RPMI8226 (cell line): ENCODE measurements at regions not wholly inside any gene's neighbourhood (a gene's known extent, or its start where the extent isn't known, plus 50 kb on each side); places are given as distances from the start of the nearest gene placed in this dataset.

Source experiments
- DNase-seq: peaks from one replicate; pipeline ENCODE4 v3.0.0-alpha.2; 2015

DNA sequence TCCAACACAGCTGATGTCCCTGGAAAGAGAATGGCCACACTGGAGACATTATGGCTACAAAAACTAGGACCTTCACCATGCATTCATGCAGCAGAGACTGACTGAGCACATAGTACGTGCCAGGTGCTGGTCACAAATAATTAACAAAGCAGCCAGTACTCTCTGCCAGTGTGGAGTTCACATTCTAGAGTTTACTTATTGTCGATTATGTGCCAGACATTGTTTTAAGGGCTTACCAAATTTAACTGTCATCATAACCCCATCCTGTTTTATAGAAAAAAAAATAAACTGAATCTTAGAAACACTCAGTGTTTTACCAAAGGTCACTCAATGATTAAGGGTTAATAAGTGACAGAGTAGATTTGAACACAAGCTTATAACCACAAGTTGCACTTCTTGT, 143.3 kb downstream of the RRAGC start:
- DNase-seq, result no peak

- DNase-seq, result no peak
Observed at GRCh38 chr1:38715415-38715814, 144.2 kb downstream of the RRAGC start.

DNA sequence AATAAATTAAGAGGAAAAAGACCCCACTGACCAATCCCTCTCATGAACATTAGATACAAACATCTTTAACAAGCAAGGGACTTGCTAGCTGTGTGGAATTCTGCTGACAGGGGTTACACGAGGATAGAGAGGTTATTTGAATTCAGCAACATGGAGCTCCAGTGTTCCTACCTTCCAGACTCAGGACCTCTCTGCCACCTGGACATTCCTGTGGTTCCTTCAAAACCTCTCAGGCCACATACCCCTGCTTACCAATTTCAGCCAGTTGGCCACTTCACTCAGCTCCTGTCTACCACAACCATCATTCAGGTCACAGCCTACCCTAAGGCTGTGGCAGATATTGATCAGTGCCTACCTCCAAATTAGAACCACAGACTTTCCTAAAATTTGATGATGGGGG, 147.5 kb downstream of the RRAGC start:
- DNase-seq, result no peak

DNA sequence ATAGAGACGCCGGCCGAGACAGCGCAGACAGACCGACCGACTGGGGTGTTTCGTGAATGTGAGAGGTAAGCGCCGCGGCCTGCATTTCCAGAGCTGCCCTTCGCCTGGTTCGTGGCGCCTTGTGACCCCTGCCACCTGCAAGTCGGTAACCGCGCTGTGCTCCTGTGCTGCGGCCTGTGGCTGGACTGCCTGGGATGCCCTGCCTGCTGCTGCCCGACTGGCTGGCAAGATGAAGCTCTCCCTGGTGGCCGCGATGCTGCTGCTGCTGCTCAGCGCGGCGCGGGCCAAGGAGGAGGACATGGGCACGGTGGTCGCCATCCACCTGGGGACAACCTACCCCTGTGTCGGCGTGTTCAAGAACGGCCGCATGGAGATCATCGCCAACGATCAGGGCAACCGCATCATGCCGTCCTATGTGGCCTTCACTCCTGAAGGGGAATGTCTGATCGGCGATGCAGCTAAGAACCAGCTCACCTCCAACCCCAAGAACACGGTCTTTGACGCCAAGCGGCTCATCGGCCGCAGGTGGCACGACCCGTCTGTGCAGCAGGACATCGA, 150.8 kb downstream of the RRAGC start:
- DNase-seq, result no peak

GRCh38 chr1:38701088-38701487, 158.5 kb downstream of the RRAGC start:
- DNase-seq, result no peak

GRCh38 chr1:38700077-38700470, 159.5 kb downstream of the RRAGC start:
- no peak for DNase-seq

GRCh38 chr1:38699330-38700076, 160.1 kb downstream of the RRAGC start:
- DNase-seq, result no peak

DNA sequence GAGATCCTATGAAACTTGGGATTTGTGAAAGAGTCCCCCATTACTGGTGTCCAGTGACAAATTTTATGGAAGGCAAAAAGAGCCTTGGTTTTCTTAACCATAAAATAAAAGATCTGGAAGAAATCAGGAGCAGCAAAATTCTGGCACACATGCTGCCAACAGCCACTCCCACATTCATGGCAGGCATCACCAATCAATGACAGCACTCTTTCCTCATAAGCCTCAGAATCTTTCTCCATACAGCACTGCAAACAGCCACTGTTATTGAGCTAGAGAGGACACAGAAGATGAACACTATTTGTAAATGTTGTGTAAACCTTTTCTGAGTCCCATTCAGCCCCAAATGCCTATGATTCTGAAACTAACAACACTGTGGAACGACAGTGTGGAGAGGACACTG, 162.2 kb downstream of the RRAGC start:
- DNase-seq, result no peak

DNA sequence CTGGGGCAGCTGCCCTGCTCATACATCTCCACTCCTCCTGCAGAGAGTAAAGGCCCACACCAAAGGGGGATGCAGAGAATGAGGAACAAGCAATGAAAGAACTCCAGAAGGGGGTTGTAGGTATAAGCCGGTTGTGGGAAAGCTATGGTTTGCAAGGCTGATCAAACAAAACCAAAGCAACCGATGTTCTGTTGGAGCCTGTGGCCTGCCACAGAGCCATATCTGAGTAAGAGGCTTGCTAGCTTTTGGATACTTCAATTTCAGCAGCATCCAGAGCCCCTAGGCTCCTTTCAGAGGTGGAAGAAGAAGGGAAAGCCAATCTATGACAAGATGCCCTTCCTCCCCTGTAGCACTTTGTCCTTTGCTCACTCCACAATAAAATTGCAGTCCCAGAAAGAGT, 163.2 kb downstream of the RRAGC start:
- no peak for DNase-seq

DNA sequence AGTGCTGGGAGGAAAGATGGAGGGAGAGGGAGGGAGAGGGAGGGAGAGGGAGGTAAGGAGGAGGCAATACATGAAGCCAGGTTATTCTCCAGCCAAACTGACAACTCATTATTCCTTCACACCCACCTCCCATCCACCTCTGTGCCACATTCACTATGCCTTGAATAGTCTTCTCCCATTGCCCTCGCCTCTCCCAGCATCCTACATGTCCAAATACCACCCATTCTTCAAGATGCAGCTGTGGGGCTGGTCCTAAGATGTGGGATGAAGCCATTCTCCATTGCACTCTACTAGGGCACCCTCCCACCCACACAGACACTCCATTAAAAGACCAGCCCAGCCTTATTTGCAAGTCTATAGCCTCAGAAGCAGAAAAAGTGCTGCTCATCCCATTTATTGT, 165.8 kb downstream of the RRAGC start:
- no peak for DNase-seq

DNA sequence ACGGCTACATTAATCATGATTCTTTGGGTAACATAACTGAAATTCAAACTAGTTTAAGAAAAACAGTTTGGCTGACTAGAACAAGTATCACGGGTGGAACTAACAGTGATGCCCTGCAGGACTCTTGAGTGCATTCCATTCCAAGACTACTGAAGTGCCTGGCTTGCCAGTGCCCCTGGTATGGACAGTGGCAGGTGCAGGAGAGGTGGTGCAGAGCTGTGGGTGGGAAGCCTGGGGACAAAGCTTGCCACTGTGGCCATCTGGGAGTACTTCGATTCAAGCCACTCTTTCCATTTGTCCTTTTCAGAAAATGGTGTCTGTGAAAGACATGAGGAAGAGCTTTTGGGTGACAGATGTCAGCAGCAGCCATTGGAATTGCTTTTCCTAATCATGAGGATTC, 166.5 kb downstream of the RRAGC start:
- no peak for DNase-seq

DNA sequence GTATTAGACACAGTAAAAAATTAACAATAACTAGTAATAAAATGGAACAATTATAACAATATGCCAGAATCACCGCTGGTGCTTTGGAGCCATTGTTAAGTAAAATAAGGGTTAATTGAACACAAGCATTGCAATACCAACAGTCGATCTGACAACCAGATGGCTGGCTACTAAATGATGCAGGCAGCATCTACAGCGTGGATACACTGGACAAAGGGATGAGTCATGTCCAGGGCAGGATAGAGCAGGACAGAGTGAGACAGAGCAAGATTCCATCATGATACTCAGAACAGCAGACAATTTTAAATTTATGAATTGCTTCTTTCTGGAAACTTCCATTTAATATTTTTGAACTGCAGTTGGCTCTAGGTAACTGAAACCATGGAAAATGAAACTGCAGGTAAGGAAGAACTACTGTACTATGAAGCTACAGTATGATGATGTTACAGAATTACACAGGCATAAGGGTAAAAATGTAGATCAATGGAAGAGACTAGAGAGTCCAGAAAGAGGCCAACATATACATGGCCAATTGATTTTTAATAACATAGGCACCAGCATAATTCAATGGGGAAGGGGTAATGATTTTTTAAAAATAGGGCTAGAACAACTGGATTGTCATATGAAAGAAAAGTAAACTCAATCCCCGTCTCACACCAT, 168.7 kb downstream of the RRAGC start:
- DNase-seq, result no peak

- DNase-seq, result no peak
Observed at GRCh38 chr1:38686927-38687255, 172.7 kb downstream of the RRAGC start.

DNA sequence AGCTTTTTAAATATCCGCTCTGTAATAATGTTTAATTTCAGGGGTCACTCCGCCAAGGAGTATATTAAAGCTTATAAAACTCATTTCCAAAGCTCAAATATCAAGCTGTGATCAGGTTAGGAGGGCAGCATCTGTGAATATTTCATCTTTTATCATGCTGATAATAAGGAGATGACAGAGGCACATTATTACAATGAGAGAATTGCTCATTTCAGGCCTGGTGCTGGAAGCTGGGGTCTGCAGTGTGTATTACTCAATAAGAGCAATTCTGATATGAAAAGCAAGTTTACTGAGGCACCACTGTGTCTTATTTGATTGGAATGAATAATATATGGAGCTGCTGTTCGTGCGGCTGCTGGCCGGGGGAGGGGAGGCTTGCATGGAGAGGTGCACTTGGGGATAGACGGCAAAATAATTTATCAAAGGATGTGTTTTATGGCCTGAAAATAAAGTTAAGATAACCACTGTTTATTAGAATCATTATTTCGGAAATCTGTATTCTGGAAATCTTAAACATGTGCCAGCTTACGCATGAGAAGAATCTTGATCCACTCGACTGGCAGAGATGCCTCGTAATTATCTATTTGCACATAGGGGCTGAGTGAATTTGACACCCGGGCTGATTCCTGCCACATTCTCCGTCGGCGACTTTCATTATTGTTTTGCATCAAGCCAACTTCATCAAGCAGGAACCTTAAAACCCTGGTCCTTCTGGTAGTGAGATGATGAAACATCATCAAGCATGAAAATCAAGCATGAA, 173.2 kb downstream of the RRAGC start:
- DNase-seq, result no peak

DNA sequence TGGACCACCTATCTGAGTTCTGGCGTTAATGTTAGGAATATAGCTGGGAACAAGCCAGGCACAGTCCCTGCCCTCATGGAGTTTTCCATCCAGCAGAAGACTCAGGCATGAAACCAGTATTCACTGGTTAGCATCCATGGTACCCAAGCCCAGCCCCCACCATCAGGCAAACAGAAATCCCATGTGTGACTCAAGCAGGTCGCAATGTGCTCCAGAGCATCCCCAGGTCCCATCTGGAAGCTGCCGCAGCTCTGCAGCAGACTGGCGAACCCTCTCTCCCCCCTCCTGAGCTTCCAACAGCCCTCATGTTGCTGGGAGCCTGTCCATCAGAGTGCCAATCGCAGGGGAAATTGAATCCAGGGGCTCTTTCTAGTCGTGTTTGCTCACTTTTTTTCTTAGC, 174.2 kb downstream of the RRAGC start:
- DNase-seq, result no peak

DNA sequence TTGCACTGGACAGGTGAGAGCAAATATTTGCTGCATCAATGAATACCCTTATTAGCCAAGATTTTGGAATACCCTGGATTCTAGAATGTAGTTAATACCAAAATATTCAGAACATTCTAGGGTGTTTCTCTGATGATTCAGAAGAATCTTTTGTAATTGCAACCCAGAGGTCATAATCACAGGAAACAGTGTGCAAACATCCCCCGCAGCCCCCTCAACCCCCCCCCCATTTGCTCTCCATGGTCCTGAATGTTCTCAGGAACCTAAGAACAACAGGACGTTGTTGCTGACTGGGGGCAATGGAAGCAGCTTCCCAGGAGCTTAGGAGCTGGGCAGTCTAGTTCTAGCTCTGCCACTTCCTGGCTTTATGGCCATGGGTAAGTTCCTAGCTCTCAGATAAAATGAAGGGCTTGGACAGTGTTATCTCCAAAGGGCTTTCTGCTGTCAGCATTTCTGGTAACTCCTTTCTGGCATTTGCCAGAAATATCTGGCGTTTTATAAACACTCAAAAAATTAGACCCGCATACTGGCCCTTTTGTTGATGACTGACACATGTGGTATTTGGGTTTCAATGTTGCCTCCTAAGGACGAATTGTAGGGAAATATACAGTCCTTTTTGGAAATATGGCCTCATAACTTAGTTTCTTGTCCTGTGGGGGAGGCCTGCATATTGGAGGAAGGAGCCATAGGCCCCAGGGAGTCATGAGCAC, 178.6 kb downstream of the RRAGC start:
- DNase-seq, result no peak

DNA sequence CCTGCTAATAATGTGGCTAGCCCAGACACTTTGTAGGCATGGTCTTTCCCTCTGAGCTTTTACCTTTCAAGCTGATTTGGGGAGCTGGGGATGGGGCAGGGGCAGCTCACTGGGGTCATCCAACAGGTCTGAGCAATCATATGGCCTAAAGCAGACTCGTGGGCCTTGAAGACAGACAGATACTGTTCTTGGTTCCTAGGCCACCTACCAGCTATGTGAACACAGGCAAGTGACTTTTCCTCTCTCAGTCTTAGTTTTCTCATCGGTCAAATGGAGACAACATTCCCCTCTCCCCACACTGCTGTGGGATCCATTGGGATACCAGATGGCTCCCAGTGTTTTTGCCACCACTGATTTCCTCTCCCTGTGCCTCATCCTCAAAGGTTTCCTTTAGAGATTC, 181.8 kb downstream of the RRAGC start:
- no peak for DNase-seq

GRCh38 chr1:38677311-38677710, 182.3 kb downstream of the RRAGC start:
- no peak for DNase-seq

- DNase-seq, result no peak
Observed at GRCh38 chr1:38672692-38673091, 186.9 kb downstream of the RRAGC start.

- no peak for DNase-seq
Observed at GRCh38 chr1:38671221-38671620, 188.4 kb downstream of the RRAGC start.

DNA sequence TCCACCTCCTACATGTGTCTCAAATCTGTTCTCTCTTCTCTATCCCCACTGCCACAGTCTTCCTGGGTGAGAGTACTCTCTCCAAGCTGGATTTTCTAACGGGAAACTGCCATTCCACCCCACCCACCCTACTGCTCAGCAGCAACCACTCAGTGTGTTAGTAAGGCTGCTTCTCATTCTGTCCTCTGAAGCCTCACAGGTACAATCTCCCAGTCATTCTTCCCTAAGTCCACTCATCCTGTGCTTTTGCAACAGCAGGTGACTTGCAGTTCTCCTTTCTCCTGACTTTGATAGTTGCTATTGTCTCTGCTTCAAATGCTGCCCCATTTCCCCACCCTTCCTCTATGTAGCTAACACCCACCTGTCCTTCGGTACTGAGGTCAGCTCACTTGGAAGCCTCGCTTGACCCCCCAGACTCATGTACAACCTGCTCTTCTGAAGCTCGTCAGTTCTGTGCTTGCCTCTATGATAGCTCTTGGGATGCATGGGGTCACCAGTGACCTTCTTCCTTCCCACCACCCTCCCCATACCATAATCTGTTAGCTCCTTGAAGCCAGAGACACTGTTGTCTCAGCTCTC, 188.9 kb downstream of the RRAGC start:
- no peak for DNase-seq

DNA sequence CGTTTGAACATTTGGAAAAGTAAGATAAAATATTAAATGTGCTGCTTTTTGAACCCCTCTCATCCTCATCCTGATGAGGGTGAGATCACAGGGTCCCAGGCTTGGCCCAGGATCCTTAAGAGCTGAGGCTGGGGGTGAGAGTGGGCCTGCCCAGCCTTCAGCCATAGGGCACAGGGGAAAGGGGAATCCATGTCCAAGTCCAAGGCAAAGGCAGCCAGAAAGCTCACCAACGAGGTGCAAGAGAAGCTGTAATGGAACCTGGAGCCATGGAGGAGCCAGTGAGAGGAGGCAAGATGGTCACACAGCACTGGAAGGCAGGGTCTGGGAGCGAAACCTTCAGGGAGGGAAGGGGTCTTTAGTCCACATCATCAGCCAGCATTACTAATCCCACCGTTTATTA, 191.9 kb downstream of the RRAGC start:
- DNase-seq, result no peak

DNA sequence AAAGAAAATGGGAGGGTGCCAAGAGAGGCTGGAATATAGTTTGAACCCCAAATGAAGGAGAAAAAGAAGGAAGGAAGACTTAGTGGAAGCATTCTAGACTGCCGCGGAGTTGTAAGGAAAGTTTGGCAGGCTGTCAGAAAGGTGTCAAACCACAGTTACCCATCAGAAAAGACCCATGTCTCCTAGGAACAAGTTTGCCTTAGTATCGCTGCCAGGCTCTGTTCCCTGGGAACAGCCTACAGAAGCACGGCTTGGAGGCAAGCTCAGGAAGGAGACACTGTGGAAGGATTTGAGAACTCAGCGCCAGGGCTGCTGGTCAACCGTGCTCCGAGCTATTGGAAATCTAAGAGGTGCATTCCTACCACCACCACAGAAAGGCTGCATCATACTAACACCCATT, 197.4 kb downstream of the RRAGC start:
- DNase-seq, result no peak
